HepG2 (cell line): ENCODE measurements at regions not wholly inside any gene's neighbourhood (a gene's known extent, or its start where the extent isn't known, plus 50 kb on each side); places are given as distances from the start of the nearest gene placed in this dataset.

Experiments used
- ATAC-seq: fragments of 200-7000 bp; cut with Tn5 transposase; 3 replicates; pipeline ENCODE4 v1.9.1; 2020; ENCODE audit warnings: mild to moderate bottlenecking, moderate library complexity
- BruUV-seq: library from RNA; stranded (reverse); fragments of 400-500 nt; replicated peaks from 2 replicates; lab custom pipeline; 2021; lab: Mats Ljungman, UMichigan
- CTCF ChIA-PET: fragments of 300-600 bp; formaldehyde crosslinking; extraction: SDS; loops from one replicate; lab custom pipeline; 2021; ENCODE audit warnings: low total read pairs, inconsistent platforms, low intra/inter-chr PET ratio; lab: Yijun Ruan, JAX
- POLR2A ChIA-PET: fragments of 350-600 bp; sonication (Branson Sonifier 250); formaldehyde crosslinking; loops from one replicate; lab custom pipeline; 2020; ENCODE audit warnings: antibody characterized with exemption, inconsistent platforms; lab: Yijun Ruan, JAX
- DNase-seq: peaks from one replicate; pipeline ENCODE4 v3.0.0-alpha.2; 2015; ENCODE audit warnings: low spot score
- FAIRE-seq: peaks from 3 replicates; lab custom pipeline; 2011; peaks lifted over from hg19 to GRCh38; lab: Jason Lieb, UNC
- H2AFZ ChIP-seq: one replicate; pipeline ENCODE4 v1.6.1; 2011; ENCODE audit warnings: low read length, inconsistent platforms
- H3K27ac ChIP-seq: fragments of 300-600 bp; 3 replicates; pipeline ENCODE4 v1.8.0; 2011; ENCODE audit warnings: mixed run types, mild to moderate bottlenecking, mixed read lengths, low read length, inconsistent platforms; ENCODE audit not compliant: insufficient read depth; ENCODE audit errors: extremely low read length
- H3K27me3 ChIP-seq, 2 experiments: fragments of 200-600 bp in 1 of 2; 2 replicates in 1 of 2; 3 replicates in 1 of 2; pipeline versions ENCODE4 v1.6.0 to v1.8.0; 2011; ENCODE audit warnings: low read length in 2 of 2, mild to moderate bottlenecking in 2 of 2, moderate library complexity in 2 of 2, inconsistent platforms in 1 of 2; ENCODE audit not compliant: insufficient read depth in 2 of 2, control insufficient read depth in 1 of 2
- H3K36me3 ChIP-seq, 2 experiments: fragments of 200-600 bp in 1 of 2; replicated peaks in 1 of 2; 2 replicates in 1 of 2; 3 replicates in 1 of 2; pipeline versions ENCODE4 v1.5.1 to v1.8.0; 2011; ENCODE audit warnings: low read length in 2 of 2, inconsistent platforms in 1 of 2; ENCODE audit not compliant: insufficient read depth in 2 of 2, control insufficient read depth in 1 of 2
- H3K4me1 ChIP-seq: 2 replicates; pipeline ENCODE4 v1.5.1; 2012; ENCODE audit warnings: low read length, inconsistent platforms; ENCODE audit not compliant: insufficient read depth
- H3K4me2 ChIP-seq: 2 replicates; pipeline ENCODE4 v1.6.0; 2011; ENCODE audit warnings: low read depth, low read length, inconsistent platforms
- H3K4me3 ChIP-seq, 3 experiments: fragments of 200-600 bp in 1 of 3; sonication (generic), shearing (Covaris generic) in 1 of 3; replicated peaks in 1 of 3; 2 replicates each; pipeline ENCODE4 v1.5.1; 2011 to 2016; ENCODE audit warnings: low read length in 3 of 3, inconsistent platforms in 2 of 3, low read depth in 2 of 3, mild to moderate bottlenecking in 2 of 3, control low read depth in 1 of 3, mixed read lengths in 1 of 3; ENCODE audit not compliant: insufficient read depth in 1 of 3
- H3K79me2 ChIP-seq: one replicate; pipeline ENCODE4 v1.6.1; 2011; ENCODE audit warnings: low read length, inconsistent platforms; ENCODE audit not compliant: insufficient read depth
- H3K9ac ChIP-seq: 2 replicates; pipeline ENCODE4 v1.6.0; 2011; ENCODE audit warnings: mild to moderate bottlenecking, low read depth, low read length, inconsistent platforms; ENCODE audit not compliant: insufficient read depth
- H3K9me3 ChIP-seq: 2 replicates; pipeline ENCODE4 v1.5.1; 2012; ENCODE audit warnings: mild to moderate bottlenecking, low read length
- H4K20me1 ChIP-seq: 2 replicates; pipeline ENCODE4 v1.6.0; 2011; ENCODE audit warnings: inconsistent platforms, mild to moderate bottlenecking, low read length, moderate library complexity; ENCODE audit not compliant: insufficient read depth
- ATRX ChIP-seq: sonication (generic); formaldehyde crosslinking; IDR thresholded peaks from 2 replicates; pipeline ENCODE4 v1.4.0; 2020; ENCODE audit warnings: missing genetic modification reagents, borderline replicate concordance
- BCLAF1 ChIP-seq: fragments of 450-650 bp; IDR thresholded peaks from 2 replicates; pipeline ENCODE4 v1.6.1; 2017; ENCODE audit warnings: mild to moderate bottlenecking
- ETV6 ChIP-seq: sonication (generic); formaldehyde crosslinking; conservative IDR thresholded peaks from 2 replicates; pipeline ENCODE4 v1.4.0; 2020; ENCODE audit warnings: missing genetic modification reagents
- KDM5B ChIP-seq: sonication (generic); formaldehyde crosslinking; IDR thresholded peaks from 2 replicates; pipeline ENCODE4 v1.4.0; 2020; ENCODE audit warnings: missing genetic modification reagents, mild to moderate bottlenecking, borderline replicate concordance
- MLXIP ChIP-seq: sonication (generic); formaldehyde crosslinking; IDR thresholded peaks from 2 replicates; pipeline ENCODE4 v1.9.0; 2021; ENCODE audit warnings: missing genetic modification reagents, borderline replicate concordance
- NONO ChIP-seq, 2 experiments: fragments of 450-650 bp in 1 of 2; sonication (generic) in 1 of 2; formaldehyde crosslinking in 1 of 2; IDR thresholded peaks in 1 of 2; conservative IDR thresholded peaks in 1 of 2; 2 replicates each; pipeline versions ENCODE4 v1.6.1 to v1.8.0; 2017 to 2022; ENCODE audit warnings: mild to moderate bottlenecking in 1 of 2, missing genetic modification reagents in 1 of 2, moderate library complexity in 1 of 2
- RFX3 ChIP-seq: IDR thresholded peaks from 2 replicates; pipeline ENCODE4 v1.6.1; 2016; ENCODE audit warnings: missing biosample characterization, missing genetic modification reagents
- SOX5 ChIP-seq: IDR thresholded peaks from 2 replicates; pipeline ENCODE4 v1.6.1; 2016; ENCODE audit warnings: borderline replicate concordance
- ZNF337 ChIP-seq: sonication (generic); formaldehyde crosslinking; IDR thresholded peaks from 2 replicates; pipeline ENCODE4 v1.5.1; 2020; ENCODE audit warnings: missing genetic modification reagents, low read depth, mild to moderate bottlenecking, borderline replicate concordance
- ZNF512 ChIP-seq: sonication (generic); formaldehyde crosslinking; IDR thresholded peaks from 2 replicates; pipeline ENCODE4 v1.4.0; 2020; ENCODE audit warnings: mild to moderate bottlenecking, missing genetic modification reagents
- WGBS: methylation state at CpG from one replicate; pipeline ENCODE4 v1.1.6; 2017; ENCODE audit warnings: low lambda C conversion rate; 5-methylcytosine and 5-hydroxymethylcytosine counted together
- in situ Hi-C: cut with HindIII; loops from 2 replicates; pipeline ENCODE4 v1.10.0; 2017; ENCODE audit warnings: low pct_unique_long_range_greater_than_20kb; ENCODE audit not compliant: extremely low pct_ligation_motif_present
- intact Hi-C: fragments of 100-400 bp; cut with micrococcal nuclease; formaldehyde crosslinking; loops from one replicate; pipeline ENCODE4 v1.10.0; 2022; ENCODE audit not compliant: unreplicated experiment
- TF ChIP-seq, protein P1 (sequence below): sonication (generic); formaldehyde crosslinking; IDR thresholded peaks from 2 replicates; pipeline ENCODE4 v1.4.0; 2020; ENCODE audit warnings: missing genetic modification reagents
- TF ChIP-seq, protein P2 (sequence below): sonication (generic); formaldehyde crosslinking; IDR thresholded peaks from 2 replicates; pipeline ENCODE4 v1.8.0; 2022; ENCODE audit warnings: mild to moderate bottlenecking, missing genetic modification reagents

- TF ChIP-seq, protein P1, sequence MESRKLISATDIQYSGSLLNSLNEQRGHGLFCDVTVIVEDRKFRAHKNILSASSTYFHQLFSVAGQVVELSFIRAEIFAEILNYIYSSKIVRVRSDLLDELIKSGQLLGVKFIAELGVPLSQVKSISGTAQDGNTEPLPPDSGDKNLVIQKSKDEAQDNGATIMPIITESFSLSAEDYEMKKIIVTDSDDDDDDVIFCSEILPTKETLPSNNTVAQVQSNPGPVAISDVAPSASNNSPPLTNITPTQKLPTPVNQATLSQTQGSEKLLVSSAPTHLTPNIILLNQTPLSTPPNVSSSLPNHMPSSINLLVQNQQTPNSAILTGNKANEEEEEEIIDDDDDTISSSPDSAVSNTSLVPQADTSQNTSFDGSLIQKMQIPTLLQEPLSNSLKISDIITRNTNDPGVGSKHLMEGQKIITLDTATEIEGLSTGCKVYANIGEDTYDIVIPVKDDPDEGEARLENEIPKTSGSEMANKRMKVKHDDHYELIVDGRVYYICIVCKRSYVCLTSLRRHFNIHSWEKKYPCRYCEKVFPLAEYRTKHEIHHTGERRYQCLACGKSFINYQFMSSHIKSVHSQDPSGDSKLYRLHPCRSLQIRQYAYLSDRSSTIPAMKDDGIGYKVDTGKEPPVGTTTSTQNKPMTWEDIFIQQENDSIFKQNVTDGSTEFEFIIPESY (CRISPR knock-in tag): no peak
- TF ChIP-seq, protein P2, sequence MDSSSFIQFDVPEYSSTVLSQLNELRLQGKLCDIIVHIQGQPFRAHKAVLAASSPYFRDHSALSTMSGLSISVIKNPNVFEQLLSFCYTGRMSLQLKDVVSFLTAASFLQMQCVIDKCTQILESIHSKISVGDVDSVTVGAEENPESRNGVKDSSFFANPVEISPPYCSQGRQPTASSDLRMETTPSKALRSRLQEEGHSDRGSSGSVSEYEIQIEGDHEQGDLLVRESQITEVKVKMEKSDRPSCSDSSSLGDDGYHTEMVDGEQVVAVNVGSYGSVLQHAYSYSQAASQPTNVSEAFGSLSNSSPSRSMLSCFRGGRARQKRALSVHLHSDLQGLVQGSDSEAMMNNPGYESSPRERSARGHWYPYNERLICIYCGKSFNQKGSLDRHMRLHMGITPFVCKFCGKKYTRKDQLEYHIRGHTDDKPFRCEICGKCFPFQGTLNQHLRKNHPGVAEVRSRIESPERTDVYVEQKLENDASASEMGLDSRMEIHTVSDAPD (CRISPR knock-in tag): no peak
- TF ChIP-seq ETV6 (CRISPR knock-in tag): no peak
- TF ChIP-seq NONO (IDR thresholded peaks at IDR 0.05): no peak
- TF ChIP-seq NONO (CRISPR knock-in tag; conservative IDR thresholded peaks at IDR 0.05): no peak
Measured at GRCh38 chr5:57690724-57691123, 208.1 kb upstream of the ACTBL2 start (continued).

- Histone ChIP-seq H2AFZ (peak overlapping the region; percentile 61), H3K27ac (no peak overlapping the region)
- ATAC-seq: no peak
- no peak for TF ChIP-seq SOX5
- no peak for TF ChIP-seq ATRX (CRISPR knock-in tag)
- TF ChIP-seq ZNF512 (CRISPR knock-in tag): no peak
- no peak for TF ChIP-seq RFX3 (CRISPR knock-in tag)
- no peak for TF ChIP-seq BCLAF1
- TF ChIP-seq ZNF337 (CRISPR knock-in tag): no peak
- TF ChIP-seq MLXIP: no peak
- no peak for TF ChIP-seq KDM5B (CRISPR knock-in tag)
Measured at GRCh38 chr5:57687596-57687995, 205.0 kb upstream of the ACTBL2 start.

More at GRCh38 chr5:57687596-57687995, 205.0 kb upstream of the ACTBL2 start:
- Histone ChIP-seq H3K9me3 (no peaks in the 10 kb centered on the region), H3K4me3 (no peak overlapping the region), H3K36me3 (no peaks in the 10 kb centered on the region), H3K9ac (no peak overlapping the region), H3K27me3 (no peaks in the 10 kb centered on the region), H3K4me2 (no peak overlapping the region), H3K79me2 (no peaks in the 10 kb centered on the region), H4K20me1 (no peaks in the 10 kb centered on the region), H3K4me1 (peaks cover 4% of the 10 kb centered on the region)
- FAIRE-seq (no peak), DNase-seq (no peak)
- POLR2A ChIA-PET: no interaction called here
- intact Hi-C loops (no loop called here), in situ Hi-C loops (no loop called here)
- no TSS peak for BruUV-seq
- 95% methylated on average over 3 of the region's 3 CpGs for WGBS
- CTCF ChIA-PET: no interaction called here
